ENCODE measurements at regions not wholly inside any gene's neighbourhood (a gene's known extent, or its start where the extent isn't known, plus 50 kb on each side); places are given as distances from the start of the nearest gene placed in this dataset.

DNA sequence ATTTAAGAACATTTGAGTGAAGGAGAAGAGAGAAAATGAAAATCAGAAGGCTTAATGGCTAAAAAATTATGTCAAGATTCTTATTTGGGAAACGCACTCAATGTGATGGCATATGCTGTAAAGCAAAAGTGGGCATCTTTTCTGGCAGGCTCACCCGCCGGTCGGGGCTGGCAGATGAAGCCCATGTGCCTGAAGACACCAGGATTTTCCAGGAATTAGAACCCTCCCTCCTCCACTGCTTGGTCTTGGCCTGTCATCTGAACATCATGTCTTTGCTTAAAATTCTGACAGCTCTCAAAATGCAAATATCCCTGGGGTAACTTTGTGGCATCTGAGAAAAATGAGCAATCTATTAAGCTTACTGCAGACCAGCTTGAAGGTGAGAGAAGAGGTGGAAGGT is 337.9 kb downstream of the IRX1 start:
- H3K4me3 ChIP-seq (ENCODE audit: control extremely low read depth in 1 of 5, extremely low read depth in 1 of 5, insufficient read depth in 1 of 5, low read depth in 2 of 5, low read length in 4 of 5), result no peak overlapping the region
- H3K9me3 ChIP-seq (ENCODE audit: control extremely low read depth in 1 of 3, control insufficient read depth in 2 of 3, insufficient read depth in 1 of 3, low read length in 2 of 3), result peaks cover under 1 to 11% (median 5%) of the 10 kb centered on the region in 3 donors
- no peak for DNase-seq
- 90% methylated on average over 4 of the region's 4 CpGs for WGBS (ENCODE audit: insufficient coverage)
- Mint-ChIP-seq H3K27me3 (no peaks in the 10 kb centered on the region), H3K4me1 (no peaks in the 10 kb centered on the region), H3K9me3 (ENCODE audit: insufficient read depth) (no peaks in the 10 kb centered on the region), H3K27ac (no peak overlapping the region), H3K4me3 (no peak overlapping the region)
- ChIA-PET CTCF (no interaction called here), POLR2A (no interaction called here)
- H2AFZ ChIP-seq (ENCODE audit: insufficient read depth, low read depth, low read length, poor library complexity, severe bottlenecking), result no peak overlapping the region
- H3K4me1 ChIP-seq (ENCODE audit: control insufficient read depth in 2 of 2, insufficient read depth in 2 of 2, low read length in 2 of 2), result no peaks in the 10 kb centered on the region
- H3K79me2 ChIP-seq (ENCODE audit: control insufficient read depth, insufficient read depth, low read length), result no peaks in the 10 kb centered on the region
- TF ChIP-seq EZH2 (IDR thresholded peaks at IDR 0.05; ENCODE audit: borderline replicate concordance, insufficient read depth, low read depth, low read length, poor library complexity, severe bottlenecking), result no peak
- TF ChIP-seq, protein P1, sequence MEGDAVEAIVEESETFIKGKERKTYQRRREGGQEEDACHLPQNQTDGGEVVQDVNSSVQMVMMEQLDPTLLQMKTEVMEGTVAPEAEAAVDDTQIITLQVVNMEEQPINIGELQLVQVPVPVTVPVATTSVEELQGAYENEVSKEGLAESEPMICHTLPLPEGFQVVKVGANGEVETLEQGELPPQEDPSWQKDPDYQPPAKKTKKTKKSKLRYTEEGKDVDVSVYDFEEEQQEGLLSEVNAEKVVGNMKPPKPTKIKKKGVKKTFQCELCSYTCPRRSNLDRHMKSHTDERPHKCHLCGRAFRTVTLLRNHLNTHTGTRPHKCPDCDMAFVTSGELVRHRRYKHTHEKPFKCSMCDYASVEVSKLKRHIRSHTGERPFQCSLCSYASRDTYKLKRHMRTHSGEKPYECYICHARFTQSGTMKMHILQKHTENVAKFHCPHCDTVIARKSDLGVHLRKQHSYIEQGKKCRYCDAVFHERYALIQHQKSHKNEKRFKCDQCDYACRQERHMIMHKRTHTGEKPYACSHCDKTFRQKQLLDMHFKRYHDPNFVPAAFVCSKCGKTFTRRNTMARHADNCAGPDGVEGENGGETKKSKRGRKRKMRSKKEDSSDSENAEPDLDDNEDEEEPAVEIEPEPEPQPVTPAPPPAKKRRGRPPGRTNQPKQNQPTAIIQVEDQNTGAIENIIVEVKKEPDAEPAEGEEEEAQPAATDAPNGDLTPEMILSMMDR (IDR thresholded peaks at IDR 0.05), result no peak
- H3K9ac ChIP-seq (ENCODE audit: low read length), result no peak overlapping the region
- H3K27me3 ChIP-seq (replicated peaks in 1 of 4; ENCODE audit: control extremely low read depth in 1 of 4, control insufficient read depth in 3 of 4, insufficient read depth in 4 of 4, low read length in 3 of 4), result no peaks in the 10 kb centered on the region
- no peak overlapping the region for H3K27ac ChIP-seq (ENCODE audit: low read length in 2 of 2)
- H3K36me3 ChIP-seq (replicated peaks in 1 of 2; ENCODE audit: control extremely low read depth in 1 of 2, control insufficient read depth in 1 of 2, extremely low read depth in 1 of 2, insufficient read depth in 2 of 2, low read length in 1 of 2), result no peaks in the 10 kb centered on the region
- intact Hi-C loops (cut with micrococcal nuclease), result no loop called here
- ATAC-seq (ENCODE audit: low read depth), result no peak
- no peaks in the 10 kb centered on the region for H4K20me1 ChIP-seq (ENCODE audit: control insufficient read depth, insufficient read depth, low read length, poor library complexity, severe bottlenecking)
- H3K4me2 ChIP-seq (replicated peaks; ENCODE audit: low read depth, low read length, poor library complexity, severe bottlenecking), result no peak overlapping the region

DNA sequence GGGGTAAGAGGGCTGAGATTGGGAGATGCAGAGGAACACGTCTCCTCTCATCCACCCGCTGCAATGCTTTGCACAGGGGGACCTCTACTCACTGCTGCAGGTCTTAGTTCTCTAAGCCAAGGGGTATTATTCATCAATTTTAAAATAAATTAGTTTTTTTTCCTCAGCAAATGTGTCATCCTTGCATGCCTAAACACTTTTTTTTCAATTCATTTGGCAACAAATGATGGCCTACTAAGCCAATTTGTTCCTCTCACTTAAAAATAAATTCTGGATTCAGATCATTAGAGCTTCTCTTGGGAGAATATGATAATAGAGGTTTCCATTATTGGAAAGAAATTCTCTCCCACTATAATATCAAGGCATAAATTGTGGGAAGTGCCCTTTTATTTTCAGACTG is 338.3 kb downstream of the IRX1 start:
- ATAC-seq (ENCODE audit: low read depth), result no peak
- Mint-ChIP-seq H3K27me3 (no peaks in the 10 kb centered on the region), H3K4me3 (no peak overlapping the region), H3K27ac (no peak overlapping the region), H3K9me3 (ENCODE audit: insufficient read depth) (no peaks in the 10 kb centered on the region), H3K4me1 (no peaks in the 10 kb centered on the region)
- DNase-seq, result no peak
- Histone ChIP-seq H2AFZ (ENCODE audit: insufficient read depth, low read depth, low read length, poor library complexity, severe bottlenecking) (no peak overlapping the region), H4K20me1 (ENCODE audit: control insufficient read depth, insufficient read depth, low read length, poor library complexity, severe bottlenecking) (no peaks in the 10 kb centered on the region), H3K4me3 (ENCODE audit: control extremely low read depth in 1 of 5, extremely low read depth in 1 of 5, insufficient read depth in 1 of 5, low read depth in 2 of 5, low read length in 4 of 5) (no peak overlapping the region), H3K27ac (ENCODE audit: low read length in 2 of 2) (no peak overlapping the region), H3K4me1 (ENCODE audit: control insufficient read depth in 2 of 2, insufficient read depth in 2 of 2, low read length in 2 of 2) (no peaks in the 10 kb centered on the region), H3K9ac (ENCODE audit: low read length) (no peak overlapping the region), H3K27me3 (replicated peaks in 1 of 4; ENCODE audit: control extremely low read depth in 1 of 4, control insufficient read depth in 3 of 4, insufficient read depth in 4 of 4, low read length in 3 of 4) (no peaks in the 10 kb centered on the region), H3K9me3 (ENCODE audit: control extremely low read depth in 1 of 3, control insufficient read depth in 2 of 3, insufficient read depth in 1 of 3, low read length in 2 of 3) (peaks cover 2 to 11% (median 5%) of the 10 kb centered on the region in 3 donors), H3K36me3 (replicated peaks in 1 of 2; ENCODE audit: control extremely low read depth in 1 of 2, control insufficient read depth in 1 of 2, extremely low read depth in 1 of 2, insufficient read depth in 2 of 2, low read length in 1 of 2) (no peaks in the 10 kb centered on the region), H3K79me2 (ENCODE audit: control insufficient read depth, insufficient read depth, low read length) (no peaks in the 10 kb centered on the region), H3K4me2 (replicated peaks; ENCODE audit: low read depth, low read length, poor library complexity, severe bottlenecking) (no peak overlapping the region)
- ChIA-PET CTCF (no interaction called here), POLR2A (no interaction called here)
- TF ChIP-seq, protein P1 (IDR thresholded peaks at IDR 0.05), result no peak
- intact Hi-C loops (cut with micrococcal nuclease), result no loop called here
- WGBS (ENCODE audit: insufficient coverage), result 90% methylated on average over 2 of the region's 2 CpGs
